Right lobe of liver (tissue), 6 donors: ENCODE measurements at regions not wholly inside any gene's neighbourhood (a gene's known extent, or its start where the extent isn't known, plus 50 kb on each side); places are given as distances from the start of the nearest gene placed in this dataset.
"Not testable (repeated sequence)": the region's sequence is repeated elsewhere in the genome, so short reads cannot be mapped to it uniquely, and the experiment has no call there.

Experiments
- ATAC-seq, 4 donors: fragments of 200-7000 bp; cut with Tn5 transposase; one replicate each; pipeline ENCODE4 v1.9.1; 2020; ENCODE audit warnings: mild to moderate bottlenecking in 4 of 4, moderate library complexity in 4 of 4
- DNase-seq, 3 donors: peaks; one replicate each; pipeline ENCODE4 v3.0.0-alpha.2; 2020
- H3K27ac ChIP-seq, 3 donors: fragments of 200-600 bp; one replicate each; pipeline ENCODE4 v1.8.0; 2022
- H3K27me3 ChIP-seq, 2 donors: fragments of 200-600 bp; one replicate each; pipeline ENCODE4 v1.8.0; 2022
- H3K36me3 ChIP-seq, 4 donors: fragments of 200-600 bp; sonication (generic) in 1 of 4; one replicate each; pipeline versions ENCODE4 v1.5.1 to v1.8.0; 2017 to 2022; ENCODE audit warnings: control low read depth in 1 of 4
- H3K4me1 ChIP-seq, 4 donors: fragments of 200-600 bp; sonication (generic) in 1 of 4; one replicate each; pipeline versions ENCODE4 v1.5.1 to v1.8.0; 2017 to 2022; ENCODE audit warnings: control low read depth in 1 of 4
- H3K4me3 ChIP-seq, 3 donors: fragments of 200-600 bp; one replicate each; pipeline ENCODE4 v1.8.0; 2022
- H3K9me3 ChIP-seq, 4 donors: fragments of 200-600 bp; sonication (generic) in 1 of 4; one replicate each; pipeline versions ENCODE4 v1.5.1 to v1.8.0; 2017 to 2022; ENCODE audit warnings: control low read depth in 1 of 4
- CTCF ChIP-seq, 4 donors: fragments of 200-600 bp in 3 of 4; fragments of 450-650 bp in 1 of 4; IDR thresholded peaks; one replicate each; pipeline versions ENCODE4 v1.5.1 to v1.8.0; 2016 to 2022; ENCODE audit warnings: antibody characterized with exemption in 4 of 4, mild to moderate bottlenecking in 2 of 4
- POLR2A ChIP-seq: fragments of 450-650 bp; IDR thresholded peaks from one replicate; pipeline ENCODE4 v1.6.1; 2017; ENCODE audit warnings: antibody characterized with exemption, mild to moderate bottlenecking
- WGBS: methylation state at CpG from one replicate; pipeline ENCODE4 v1.1.6; 2018; ENCODE audit warnings: low coverage, low lambda C conversion rate; ENCODE audit not compliant: insufficient coverage; ENCODE audit errors: missing lambda C conversion rate; 5-methylcytosine and 5-hydroxymethylcytosine counted together
- intact Hi-C, 2 donors: fragments of 100-400 bp; cut with DNase I; formaldehyde crosslinking; loops; one replicate each; pipeline versions ENCODE4 v1.11.2 to v1.14.1; 2022
- donor health status: DM: no; HTN: yes; CAD: no.
- donor health status: DM: no; HTN: no; CAD: no.
- donor health status: DM: no; HTN: no; CAD: no.
- donor health status: DM: no; HTN: yes; CAD: no.
- donor health status: DM: no; HTN: yes; CAD: no.

GRCh38 chr13:21308906-21309305 is 132.4 kb downstream of the MRPL57 start:
- intact Hi-C loops: no loop called here
- Histone ChIP-seq H3K27me3 (no peaks in the 10 kb centered on the region), H3K27ac (no peak overlapping the region), H3K36me3 (no peaks in the 10 kb centered on the region), H3K4me1 (no peaks in the 10 kb centered on the region), H3K4me3 (no peak overlapping the region), H3K9me3 (no peaks in the 10 kb centered on the region)
- DNase-seq: no peak
- no peak for TF ChIP-seq CTCF (IDR thresholded peaks at IDR 0.05)
- no peak for TF ChIP-seq POLR2A
- ATAC-seq: no peak
- 80% methylated on average over 2 of the region's 2 CpGs for whole genome bisulfite sequencing

DNA sequence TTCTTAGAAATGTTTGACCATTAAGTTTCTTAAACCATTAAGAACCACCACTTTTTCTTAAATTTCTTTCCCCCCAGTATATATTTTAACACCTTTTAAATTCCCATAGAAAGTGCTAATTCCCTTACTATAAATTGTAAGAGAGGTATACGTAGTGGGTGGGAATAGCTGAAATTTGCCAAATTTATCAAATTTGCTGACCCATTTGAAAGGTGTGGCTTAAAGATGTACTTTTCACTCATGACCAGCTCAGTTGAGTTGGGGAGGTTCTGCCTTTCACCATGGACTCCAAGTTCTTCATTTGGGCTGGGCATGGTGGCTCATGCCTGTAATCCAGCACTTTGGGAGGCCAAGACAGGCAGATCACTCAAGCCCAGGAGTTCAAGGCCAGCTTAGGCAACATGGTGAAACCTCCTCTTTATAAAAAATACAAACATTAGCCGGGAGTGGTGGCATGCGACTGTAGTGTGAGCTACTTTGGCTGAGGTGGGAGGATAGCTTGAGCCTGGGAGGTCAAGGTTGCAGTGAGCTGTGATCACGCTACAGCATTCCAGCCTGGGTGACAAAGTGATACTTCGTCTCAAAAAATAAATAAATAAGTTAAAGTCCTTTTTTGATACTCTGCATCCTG is 133.2 kb downstream of the MRPL57 start:
- Histone ChIP-seq H3K27me3 (no peaks in the 10 kb centered on the region), H3K36me3 (no peaks in the 10 kb centered on the region), H3K9me3 (no peaks in the 10 kb centered on the region), H3K27ac (no peak overlapping the region), H3K4me1 (no peaks in the 10 kb centered on the region), H3K4me3 (no peak overlapping the region)
- ATAC-seq: no peak
- 87% methylated on average over 5 of the region's 5 CpGs for WGBS
- TF ChIP-seq CTCF (IDR thresholded peaks at IDR 0.05): no peak
- no peak for TF ChIP-seq POLR2A
- no peak for DNase-seq
- intact Hi-C loops: no loop called here

- Histone ChIP-seq H3K27me3 (no peaks in the 10 kb centered on the region), H3K4me3 (no peak overlapping the region), H3K4me1 (no peaks in the 10 kb centered on the region), H3K36me3 (no peaks in the 10 kb centered on the region), H3K9me3 (no peaks in the 10 kb centered on the region), H3K27ac (no peak overlapping the region)
- TF ChIP-seq POLR2A (no peak), CTCF (IDR thresholded peaks at IDR 0.05) (no peak)
- DNase-seq: no peak
- 84% methylated on average over 3 of the region's 3 CpGs for WGBS
- no peak for ATAC-seq
- intact Hi-C loops: no loop called here
Measured at GRCh38 chr13:21310220-21310619, 133.8 kb downstream of the MRPL57 start.

- H3K27ac ChIP-seq, H3K4me1 ChIP-seq, intact Hi-C loops, H3K9me3 ChIP-seq, H3K36me3 ChIP-seq, H3K27me3 ChIP-seq, ATAC-seq, DNase-seq, H3K4me3 ChIP-seq: not testable (repeated sequence)
- WGBS: 100% methylated on average over 1 of the region's 1 CpG
Measured at GRCh38 chr13:21314976-21315375, 138.5 kb downstream of the MRPL57 start.

DNA sequence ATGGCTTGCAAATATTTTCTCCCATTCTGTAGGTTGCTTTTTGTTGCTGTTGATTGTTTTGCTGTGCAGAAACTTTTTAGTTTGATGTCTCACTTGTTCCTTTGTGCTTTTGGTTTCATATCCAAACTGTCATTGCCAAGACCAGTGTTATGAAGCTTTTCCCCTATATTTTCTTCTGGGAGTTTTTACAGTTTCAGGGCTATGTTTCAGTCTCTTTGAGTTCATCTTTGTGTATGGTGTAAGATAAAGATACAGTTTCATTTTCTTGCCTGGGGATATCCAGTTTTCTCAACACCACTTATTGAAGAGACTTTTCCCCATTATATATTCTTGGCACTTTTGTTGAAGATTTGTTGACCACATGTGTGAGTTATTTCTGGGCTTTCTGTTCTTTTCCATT is 139.9 kb downstream of the MRPL57 start:
- H3K9me3 ChIP-seq: no peaks in the 10 kb centered on the region
- no peaks in the 10 kb centered on the region for H3K27me3 ChIP-seq
- H3K4me3 ChIP-seq: no peak overlapping the region
- DNase-seq (no peak), ATAC-seq (no peak)
- no peak overlapping the region for H3K27ac ChIP-seq
- no peaks in the 10 kb centered on the region for H3K4me1 ChIP-seq
- no peak for TF ChIP-seq POLR2A
- no peak for TF ChIP-seq CTCF (IDR thresholded peaks at IDR 0.05)
- intact Hi-C loops: no loop called here
- H3K36me3 ChIP-seq: no peaks in the 10 kb centered on the region
